CD14-positive monocyte (primary cell): ENCODE measurements at regions not wholly inside any gene's neighbourhood (a gene's known extent, or its start where the extent isn't known, plus 50 kb on each side); places are given as distances from the start of the nearest gene placed in this dataset.

Source experiments
- DNase-seq, 3 donors: peaks; one replicate each; pipeline ENCODE4 v3.0.0-alpha.2; 2011 to 2022
- H2AFZ ChIP-seq: 2 replicates; pipeline ENCODE4 v1.6.0; 2012; ENCODE audit warnings: mild to moderate bottlenecking, low read depth, low read length, inconsistent platforms; ENCODE audit not compliant: insufficient read depth, poor library complexity, severe bottlenecking
- H3K27ac ChIP-seq, 2 donors: 1 replicate in 1 of 2; 2 replicates in 1 of 2; pipeline ENCODE4 v1.5.1; 2012 to 2013; ENCODE audit warnings: low read length in 2 of 2, control low read depth in 1 of 2, inconsistent platforms in 1 of 2, low read depth in 1 of 2, mild to moderate bottlenecking in 1 of 2
- H3K27me3 ChIP-seq, 2 donors: one replicate each; pipeline versions ENCODE4 v1.6.0 to v1.6.1; 2011 to 2013; ENCODE audit warnings: low read length in 2 of 2; ENCODE audit not compliant: control insufficient read depth in 2 of 2, insufficient read depth in 2 of 2
- H3K36me3 ChIP-seq, 2 donors: replicated peaks in 1 of 2; 1 replicate in 1 of 2; 2 replicates in 1 of 2; pipeline versions ENCODE4 v1.5.1 to v1.6.1; 2012 to 2013; ENCODE audit warnings: low read length in 2 of 2, control low read depth in 1 of 2, inconsistent platforms in 1 of 2, mild to moderate bottlenecking in 1 of 2; ENCODE audit not compliant: insufficient read depth in 2 of 2, control insufficient read depth in 1 of 2
- H3K4me1 ChIP-seq, 2 donors: 1 replicate in 1 of 2; 2 replicates in 1 of 2; pipeline versions ENCODE4 v1.5.1 to v1.6.1; 2012 to 2013; ENCODE audit warnings: low read length in 2 of 2, control low read depth in 1 of 2, inconsistent platforms in 1 of 2, mild to moderate bottlenecking in 1 of 2, moderate library complexity in 1 of 2; ENCODE audit not compliant: insufficient read depth in 2 of 2, control insufficient read depth in 1 of 2
- H3K4me2 ChIP-seq: replicated peaks from 2 replicates; pipeline ENCODE3; 2012; ENCODE audit warnings: low read length, moderate library complexity, mild to moderate bottlenecking; ENCODE audit not compliant: poor library complexity, severe bottlenecking; ENCODE audit errors: extremely low read depth
- H3K4me3 ChIP-seq, 3 experiments: fragments of 200-600 bp in 1 of 3; sonication (generic) in 1 of 3; replicated peaks in 1 of 3; 1 replicate in 2 of 3; 2 replicates in 1 of 3; pipeline ENCODE4 v1.5.1; 2011 to 2013; ENCODE audit warnings: low read length in 3 of 3, mild to moderate bottlenecking in 3 of 3, control low read depth in 2 of 3, low read depth in 2 of 3, inconsistent platforms in 1 of 3, moderate library complexity in 1 of 3
- H3K79me2 ChIP-seq: 2 replicates; pipeline ENCODE4 v1.6.0; 2012; ENCODE audit warnings: mild to moderate bottlenecking, control low read depth, inconsistent platforms, low read length, moderate library complexity; ENCODE audit not compliant: insufficient read depth
- H3K9ac ChIP-seq: 2 replicates; pipeline ENCODE4 v1.6.0; 2017; ENCODE audit warnings: low read length, mild to moderate bottlenecking; ENCODE audit not compliant: insufficient read depth, poor library complexity, severe bottlenecking
- H3K9me3 ChIP-seq, 2 donors: replicated peaks in 1 of 2; 1 replicate in 1 of 2; 2 replicates in 1 of 2; pipeline versions ENCODE4 v1.5.1 to v1.6.1; 2012 to 2013; ENCODE audit warnings: low read length in 2 of 2, control low read depth in 1 of 2; ENCODE audit not compliant: control insufficient read depth in 1 of 2, insufficient read depth in 1 of 2
- H4K20me1 ChIP-seq: 2 replicates; pipeline ENCODE4 v1.6.0; 2012; ENCODE audit warnings: mild to moderate bottlenecking, low read length, control low read depth, moderate library complexity; ENCODE audit not compliant: insufficient read depth
- H3K27ac Mint-ChIP-seq, 7 donors: one replicate each; pipeline ENCODE4 v1.8.0; 2020; ENCODE audit warnings: mild to moderate bottlenecking in 7 of 7, mixed read lengths in 7 of 7, moderate library complexity in 6 of 7, inconsistent platforms in 2 of 7
- H3K27me3 Mint-ChIP-seq, 3 donors: one replicate each; pipeline ENCODE4 v1.8.0; 2021 to 2022; ENCODE audit warnings: low read depth in 3 of 3, mild to moderate bottlenecking in 3 of 3, mixed read lengths in 3 of 3, moderate library complexity in 3 of 3, inconsistent platforms in 1 of 3
- H3K36me3 Mint-ChIP-seq, 2 donors: one replicate each; pipeline ENCODE4 v1.8.0; 2020; ENCODE audit warnings: mixed read lengths in 2 of 2, inconsistent platforms in 1 of 2, mild to moderate bottlenecking in 1 of 2
- H3K4me1 Mint-ChIP-seq: one replicate; pipeline ENCODE4 v1.8.0; 2020; ENCODE audit warnings: mild to moderate bottlenecking, mixed read lengths
- H3K4me3 Mint-ChIP-seq, 2 donors: one replicate each; pipeline ENCODE4 v1.8.0; 2020; ENCODE audit warnings: mild to moderate bottlenecking in 2 of 2, mixed read lengths in 2 of 2, moderate library complexity in 1 of 2
- H3K9me3 Mint-ChIP-seq, 7 donors: one replicate each; pipeline ENCODE4 v1.8.0; 2020 to 2022; ENCODE audit warnings: mixed read lengths in 7 of 7, mild to moderate bottlenecking in 6 of 7, moderate library complexity in 6 of 7, inconsistent platforms in 2 of 7
- CTCF ChIP-seq: fragments of 200-600 bp; IDR thresholded peaks from one replicate; pipeline ENCODE4 v1.8.0; 2022; ENCODE audit warnings: antibody characterized with exemption, mild to moderate bottlenecking
- WGBS: methylation state at CpG from one replicate; pipeline ENCODE4 v1.1.5; 2013; ENCODE audit warnings: missing lambda C conversion rate; ENCODE audit not compliant: insufficient coverage; 5-methylcytosine and 5-hydroxymethylcytosine counted together
- intact Hi-C, 2 donors: fragments of 100-400 bp; cut with micrococcal nuclease; formaldehyde crosslinking; loops; one replicate each; pipeline versions ENCODE4 v1.15.0 to v1.15.1; 2023

GRCh38 chr4:132707955-132708354, 441.1 kb upstream of the PCDH10 start:
- no peaks in the 10 kb centered on the region for H3K36me3 Mint-ChIP-seq
- Histone ChIP-seq H3K36me3 (no peaks in the 10 kb centered on the region), H3K27me3 (no peaks in the 10 kb centered on the region), H3K9me3 (no peaks in the 10 kb centered on the region), H3K79me2 (no peaks in the 10 kb centered on the region), H4K20me1 (no peaks in the 10 kb centered on the region), H3K9ac (no peak overlapping the region), H3K4me1 (no peaks in the 10 kb centered on the region), H3K4me2 (no peak overlapping the region), H3K4me3 (no peak overlapping the region), H3K27ac (no peak overlapping the region), H2AFZ (no peak overlapping the region)
- TF ChIP-seq CTCF, result no peak
- WGBS, result no CpG with 5 or more reads among the region's 2 CpGs
- no peaks in the 10 kb centered on the region for H3K9me3 Mint-ChIP-seq
- no peak for DNase-seq
- intact Hi-C loops, result no loop called here
- no peak overlapping the region for H3K4me3 Mint-ChIP-seq
- no peaks in the 10 kb centered on the region for H3K4me1 Mint-ChIP-seq
- no peak overlapping the region for H3K27ac Mint-ChIP-seq
- no peaks in the 10 kb centered on the region for H3K27me3 Mint-ChIP-seq

GRCh38 chr4:132709056-132709455, 440.0 kb upstream of the PCDH10 start:
- H3K36me3 Mint-ChIP-seq, result no peaks in the 10 kb centered on the region
- no peak overlapping the region for H3K4me3 ChIP-seq
- no peaks in the 10 kb centered on the region for H3K4me1 Mint-ChIP-seq
- H3K4me3 Mint-ChIP-seq, result no peak overlapping the region
- H3K4me2 ChIP-seq, result no peak overlapping the region
- no peaks in the 10 kb centered on the region for H3K27me3 ChIP-seq
- H3K27me3 Mint-ChIP-seq, result no peaks in the 10 kb centered on the region
- DNase-seq, result no peak
- no CpG with 5 or more reads among the region's 1 CpG for WGBS
- TF ChIP-seq CTCF, result no peak
- H3K36me3 ChIP-seq, result no peaks in the 10 kb centered on the region
- no peaks in the 10 kb centered on the region for H3K9me3 Mint-ChIP-seq
- H2AFZ ChIP-seq, result no peak overlapping the region
- intact Hi-C loops, result no loop called here
- H3K9ac ChIP-seq, result no peak overlapping the region
- H3K79me2 ChIP-seq, result no peaks in the 10 kb centered on the region
- H3K27ac Mint-ChIP-seq, result no peak overlapping the region
- no peaks in the 10 kb centered on the region for H3K9me3 ChIP-seq
- no peaks in the 10 kb centered on the region for H3K4me1 ChIP-seq
- no peak overlapping the region for H3K27ac ChIP-seq
- no peaks in the 10 kb centered on the region for H4K20me1 ChIP-seq
